NB4 (cell line): ENCODE measurements at regions not wholly inside any gene's neighbourhood (a gene's known extent, or its start where the extent isn't known, plus 50 kb on each side); places are given as distances from the start of the nearest gene placed in this dataset.

Source experiments
- MYC ChIP-seq: IDR thresholded peaks from 2 replicates; pipeline ENCODE4 v1.6.1; 2011; ENCODE audit warnings: low read depth, low read length
- POLR2A ChIP-seq: IDR thresholded peaks from 2 replicates; pipeline ENCODE4 v1.6.1; 2011; ENCODE audit warnings: mild to moderate bottlenecking; ENCODE audit not compliant: insufficient read length; ENCODE audit errors: extremely low read depth
- TF ChIP-seq, protein P1 (sequence below): IDR thresholded peaks from one replicate; pipeline ENCODE4 v1.5.1; 2012; ENCODE audit warnings: low read depth, low read length

GRCh38 chr11:90847268-90847886, 624.5 kb upstream of the CHORDC1 start:
- TF ChIP-seq, protein P1, sequence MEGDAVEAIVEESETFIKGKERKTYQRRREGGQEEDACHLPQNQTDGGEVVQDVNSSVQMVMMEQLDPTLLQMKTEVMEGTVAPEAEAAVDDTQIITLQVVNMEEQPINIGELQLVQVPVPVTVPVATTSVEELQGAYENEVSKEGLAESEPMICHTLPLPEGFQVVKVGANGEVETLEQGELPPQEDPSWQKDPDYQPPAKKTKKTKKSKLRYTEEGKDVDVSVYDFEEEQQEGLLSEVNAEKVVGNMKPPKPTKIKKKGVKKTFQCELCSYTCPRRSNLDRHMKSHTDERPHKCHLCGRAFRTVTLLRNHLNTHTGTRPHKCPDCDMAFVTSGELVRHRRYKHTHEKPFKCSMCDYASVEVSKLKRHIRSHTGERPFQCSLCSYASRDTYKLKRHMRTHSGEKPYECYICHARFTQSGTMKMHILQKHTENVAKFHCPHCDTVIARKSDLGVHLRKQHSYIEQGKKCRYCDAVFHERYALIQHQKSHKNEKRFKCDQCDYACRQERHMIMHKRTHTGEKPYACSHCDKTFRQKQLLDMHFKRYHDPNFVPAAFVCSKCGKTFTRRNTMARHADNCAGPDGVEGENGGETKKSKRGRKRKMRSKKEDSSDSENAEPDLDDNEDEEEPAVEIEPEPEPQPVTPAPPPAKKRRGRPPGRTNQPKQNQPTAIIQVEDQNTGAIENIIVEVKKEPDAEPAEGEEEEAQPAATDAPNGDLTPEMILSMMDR = no peak
- TF ChIP-seq POLR2A (no peak), MYC (no peak)
